Activated naive CD4-positive, alpha-beta T cell treated with anti-CD3 and anti-CD28 coated beads, Interleukin-2, amount 10 ng/mL, durations not matched to agents 7 days and 5 days (primary cell): ENCODE measurements at regions not wholly inside any gene's neighbourhood (a gene's known extent, or its start where the extent isn't known, plus 50 kb on each side); places are given as distances from the start of the nearest gene placed in this dataset.
"Not testable (repeated sequence)": the region's sequence is repeated elsewhere in the genome, so short reads cannot be mapped to it uniquely, and the experiment has no call there.

Experiments
- CTCF ChIA-PET: fragments of 350-600 bp; sonication (Branson Sonifier 250); formaldehyde crosslinking; loops from one replicate; lab custom pipeline; 2021; ENCODE audit warnings: antibody characterized with exemption; lab: Charles Lee
- DNase-seq: peaks from one replicate; pipeline ENCODE4 v3.0.0-alpha.2; 2020
- H3K27ac Mint-ChIP-seq: one replicate; pipeline ENCODE4 v1.8.0; 2021; ENCODE audit warnings: mild to moderate bottlenecking, moderate library complexity, mixed read lengths
- H3K27me3 Mint-ChIP-seq: one replicate; pipeline ENCODE4 v1.8.0; 2021; ENCODE audit warnings: mild to moderate bottlenecking, mixed read lengths
- H3K36me3 Mint-ChIP-seq: one replicate; pipeline ENCODE4 v1.8.0; 2021; ENCODE audit warnings: mixed read lengths
- H3K4me1 Mint-ChIP-seq: one replicate; pipeline ENCODE4 v1.8.0; 2021; ENCODE audit warnings: mixed read lengths
- H3K4me3 Mint-ChIP-seq: one replicate; pipeline ENCODE4 v1.8.0; 2021; ENCODE audit warnings: mild to moderate bottlenecking, moderate library complexity, mixed read lengths
- H3K9me3 Mint-ChIP-seq: one replicate; pipeline ENCODE4 v1.8.0; 2021; ENCODE audit warnings: mixed read lengths

- Mint-ChIP-seq H3K27me3 (no peaks in the 10 kb centered on the region), H3K36me3 (no peaks in the 10 kb centered on the region), H3K27ac (no peak overlapping the region), H3K9me3 (peaks cover 2% of the 10 kb centered on the region), H3K4me3 (no peak overlapping the region), H3K4me1 (no peaks in the 10 kb centered on the region)
- no peak for DNase-seq
- CTCF ChIA-PET, result no interaction called here
These were observed 322.8 kb downstream of the SEC16B start for GRCh38 chr1:177646757-177647730.

DNA sequence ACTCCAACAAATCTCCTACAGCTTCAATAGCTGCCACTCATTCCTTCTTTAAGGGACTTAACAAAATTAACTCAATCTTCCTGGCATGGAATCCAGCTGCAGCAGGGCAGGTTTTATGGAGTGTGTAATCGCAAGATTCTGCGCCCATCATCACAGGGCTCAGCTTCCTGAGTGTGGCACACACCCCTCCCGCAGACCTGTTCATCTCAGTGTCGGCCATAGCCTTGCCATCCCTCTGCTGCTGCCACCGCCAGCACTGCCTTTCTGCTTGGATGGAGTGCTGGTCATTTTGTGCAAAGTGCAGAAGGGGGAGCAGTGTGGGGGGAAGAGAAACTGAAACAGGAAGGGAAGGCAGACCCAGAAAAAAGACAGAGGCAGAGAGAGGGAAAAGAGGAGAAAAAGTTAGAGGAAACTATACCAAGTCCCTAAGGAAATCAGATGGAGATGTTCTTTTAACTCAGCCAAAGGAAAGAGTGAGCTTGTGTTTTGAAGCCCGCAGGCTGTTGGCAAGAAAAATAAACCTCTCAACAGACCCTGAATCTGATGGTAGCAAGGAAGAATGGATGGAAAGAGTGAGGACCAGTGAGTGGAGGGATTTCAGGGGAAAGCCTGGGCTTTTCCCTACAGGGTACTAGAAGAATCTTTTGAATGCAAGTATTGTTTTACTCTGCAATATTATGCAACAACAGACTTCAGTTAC is 324.2 kb downstream of the SEC16B start:
- H3K4me3 Mint-ChIP-seq, result no peak overlapping the region
- no peak for DNase-seq
- CTCF ChIA-PET, result no interaction called here
- H3K27ac Mint-ChIP-seq, result no peak overlapping the region
- H3K9me3 Mint-ChIP-seq, result peaks cover 2% of the 10 kb centered on the region
- H3K4me1 Mint-ChIP-seq, result no peaks in the 10 kb centered on the region
- no peaks in the 10 kb centered on the region for H3K36me3 Mint-ChIP-seq
- H3K27me3 Mint-ChIP-seq, result no peaks in the 10 kb centered on the region

GRCh38 chr1:177640687-177641086 is 329.2 kb downstream of the SEC16B start:
- Mint-ChIP-seq H3K4me3 (no peak overlapping the region), H3K9me3 (no peaks in the 10 kb centered on the region), H3K36me3 (no peaks in the 10 kb centered on the region), H3K4me1 (no peaks in the 10 kb centered on the region), H3K27ac (no peak overlapping the region), H3K27me3 (no peaks in the 10 kb centered on the region)
- CTCF ChIA-PET, result no interaction called here
- DNase-seq, result no peak

DNA sequence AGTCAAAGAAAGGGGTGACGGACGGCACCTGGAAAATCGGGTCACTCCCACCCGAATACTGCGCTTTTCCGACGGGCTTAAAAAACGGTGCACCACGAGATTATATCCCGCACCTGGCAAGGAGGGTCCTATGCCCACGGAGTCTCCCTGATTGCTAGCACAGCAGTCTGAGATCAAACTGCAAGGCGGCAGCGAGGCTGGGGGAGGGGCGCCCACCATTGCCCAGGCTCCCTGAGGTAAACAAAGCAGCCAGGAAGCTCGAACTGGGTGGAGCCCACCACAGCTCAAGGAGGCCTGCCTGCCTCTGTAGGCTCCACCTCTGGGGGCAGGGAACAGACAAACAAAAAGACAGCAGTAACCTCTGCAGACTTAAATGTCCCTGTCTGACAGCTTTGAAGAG is 335.7 kb downstream of the SEC16B start:
- H3K27ac Mint-ChIP-seq, CTCF ChIA-PET, H3K4me3 Mint-ChIP-seq, H3K9me3 Mint-ChIP-seq, DNase-seq, H3K27me3 Mint-ChIP-seq, H3K4me1 Mint-ChIP-seq, H3K36me3 Mint-ChIP-seq: not testable (repeated sequence)

DNA sequence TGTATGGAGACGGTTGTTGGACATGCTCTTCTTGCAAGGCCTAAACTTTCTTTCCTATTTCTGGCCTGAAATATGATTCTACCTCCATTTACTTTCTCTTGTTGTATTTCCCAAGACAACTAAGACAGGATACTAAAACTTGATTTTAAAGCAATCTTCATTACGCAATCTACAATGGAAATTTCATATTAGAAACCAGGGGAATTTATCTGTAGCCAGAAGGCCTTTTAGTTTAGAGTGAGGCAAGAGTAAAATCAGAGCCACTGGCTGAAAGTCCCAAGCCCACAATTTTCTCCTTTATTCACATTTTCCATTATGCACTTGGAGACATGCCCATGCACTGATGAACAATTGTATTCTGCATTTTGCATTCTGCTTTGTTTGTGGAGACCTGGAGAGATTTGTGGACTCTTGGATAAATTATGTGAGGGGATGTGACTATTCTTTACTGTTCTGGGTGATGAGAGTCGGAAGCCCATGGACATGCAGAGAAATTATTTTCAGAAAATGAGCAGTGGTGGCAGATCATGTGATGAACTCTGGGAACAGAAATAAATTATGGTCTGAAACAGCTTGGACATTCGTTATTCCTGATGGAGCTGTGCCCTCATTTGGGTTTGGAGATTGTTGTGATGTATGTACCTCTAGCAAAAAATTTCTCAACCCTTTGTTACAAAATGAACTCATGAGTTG is 336.8 kb downstream of the SEC16B start:
- DNase-seq, result no peak
- Mint-ChIP-seq H3K4me3 (no peak overlapping the region), H3K27me3 (no peaks in the 10 kb centered on the region), H3K36me3 (no peaks in the 10 kb centered on the region), H3K27ac (no peak overlapping the region), H3K9me3 (peaks cover 4% of the 10 kb centered on the region), H3K4me1 (no peaks in the 10 kb centered on the region)
- CTCF ChIA-PET, result interaction anchor here (1.1 kb wide), 1 partner anchor 172 kb away, joined by 3 read pairs; no protein-coding TSS in a partner anchor

- no peak for DNase-seq
- CTCF ChIA-PET, result no interaction called here
- H3K4me3 Mint-ChIP-seq, result no peak overlapping the region
These were observed 338.1 kb downstream of the SEC16B start for GRCh38 chr1:177631770-177632169.

GRCh38 chr1:177629526-177629925 is 340.3 kb downstream of the SEC16B start:
- Mint-ChIP-seq H3K4me3 (no peak overlapping the region), H3K27ac (no peak overlapping the region)
- DNase-seq, result no peak

More at GRCh38 chr1:177631770-177632169, 338.1 kb downstream of the SEC16B start:
- H3K36me3 Mint-ChIP-seq, result no peaks in the 10 kb centered on the region
- peaks cover 6% of the 10 kb centered on the region for H3K9me3 Mint-ChIP-seq
- no peak overlapping the region for H3K27ac Mint-ChIP-seq
- no peaks in the 10 kb centered on the region for H3K27me3 Mint-ChIP-seq
- no peaks in the 10 kb centered on the region for H3K4me1 Mint-ChIP-seq

DNA sequence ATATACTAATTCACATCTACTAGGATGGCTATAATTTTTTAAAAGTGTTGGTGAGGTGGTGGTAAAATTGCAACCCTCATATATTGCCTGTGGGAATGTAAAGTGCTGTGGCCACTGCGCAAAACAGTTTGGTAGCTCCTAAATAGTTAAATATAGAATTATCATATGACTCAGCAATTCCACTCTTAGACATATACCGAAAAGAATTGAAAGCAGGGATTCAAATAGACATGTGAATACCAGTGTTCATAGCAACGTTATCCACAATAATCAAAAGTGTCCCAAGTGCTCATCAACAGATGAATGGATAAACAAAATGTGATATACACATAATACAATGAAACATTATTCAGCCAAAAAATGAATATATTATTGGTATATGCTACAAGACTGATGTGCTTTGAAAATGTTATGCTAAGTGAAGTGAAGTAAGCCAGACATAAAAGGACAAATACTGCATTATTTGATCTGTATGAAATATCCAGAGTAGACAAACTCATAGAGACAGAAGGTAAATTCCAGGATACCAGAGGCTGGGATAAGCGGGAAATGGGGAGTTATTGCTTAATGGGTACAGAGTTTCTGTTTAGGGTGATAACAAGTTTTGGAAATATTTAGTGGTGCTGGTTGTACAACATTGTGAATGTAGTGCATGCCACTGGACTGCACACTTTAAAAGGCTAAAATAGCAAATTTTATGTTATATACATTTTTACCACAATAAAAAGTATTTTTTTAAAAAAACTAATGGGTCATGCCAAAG is 342.5 kb downstream of the SEC16B start:
- Mint-ChIP-seq H3K36me3 (no peaks in the 10 kb centered on the region), H3K9me3 (peaks cover 3% of the 10 kb centered on the region), H3K27me3 (no peaks in the 10 kb centered on the region), H3K4me1 (no peaks in the 10 kb centered on the region), H3K27ac (no peak overlapping the region), H3K4me3 (no peak overlapping the region)
- DNase-seq, result no peak
- CTCF ChIA-PET, result no interaction called here

More at GRCh38 chr1:177629526-177629925, 340.3 kb downstream of the SEC16B start:
- H3K9me3 Mint-ChIP-seq, result peaks cover 6% of the 10 kb centered on the region
- H3K36me3 Mint-ChIP-seq, result no peaks in the 10 kb centered on the region
- H3K4me1 Mint-ChIP-seq, result no peaks in the 10 kb centered on the region
- CTCF ChIA-PET, result no interaction called here
- no peaks in the 10 kb centered on the region for H3K27me3 Mint-ChIP-seq

GRCh38 chr1:177620636-177621190 is 349.1 kb downstream of the SEC16B start:
- Mint-ChIP-seq H3K4me1 (no peaks in the 10 kb centered on the region), H3K27me3 (no peaks in the 10 kb centered on the region), H3K4me3 (no peak overlapping the region), H3K9me3 (peaks cover 2% of the 10 kb centered on the region), H3K36me3 (no peaks in the 10 kb centered on the region), H3K27ac (no peak overlapping the region)
- no peak for DNase-seq
- CTCF ChIA-PET, result no interaction called here

GRCh38 chr1:177615251-177615650 is 354.6 kb downstream of the SEC16B start:
- no peaks in the 10 kb centered on the region for H3K9me3 Mint-ChIP-seq
- CTCF ChIA-PET, result no interaction called here

GRCh38 chr1:177611402-177611801 is 358.5 kb downstream of the SEC16B start:
- CTCF ChIA-PET, result no interaction called here
- Mint-ChIP-seq H3K9me3 (no peaks in the 10 kb centered on the region), H3K27me3 (no peaks in the 10 kb centered on the region), H3K4me1 (no peaks in the 10 kb centered on the region), H3K36me3 (no peaks in the 10 kb centered on the region), H3K27ac (no peak overlapping the region), H3K4me3 (no peak overlapping the region)
- no peak for DNase-seq

More at GRCh38 chr1:177615251-177615650, 354.6 kb downstream of the SEC16B start:
- no peak overlapping the region for H3K27ac Mint-ChIP-seq
- no peaks in the 10 kb centered on the region for H3K4me1 Mint-ChIP-seq
- H3K36me3 Mint-ChIP-seq, result no peaks in the 10 kb centered on the region
- H3K4me3 Mint-ChIP-seq, result no peak overlapping the region
- DNase-seq, result no peak
- H3K27me3 Mint-ChIP-seq, result no peaks in the 10 kb centered on the region

DNA sequence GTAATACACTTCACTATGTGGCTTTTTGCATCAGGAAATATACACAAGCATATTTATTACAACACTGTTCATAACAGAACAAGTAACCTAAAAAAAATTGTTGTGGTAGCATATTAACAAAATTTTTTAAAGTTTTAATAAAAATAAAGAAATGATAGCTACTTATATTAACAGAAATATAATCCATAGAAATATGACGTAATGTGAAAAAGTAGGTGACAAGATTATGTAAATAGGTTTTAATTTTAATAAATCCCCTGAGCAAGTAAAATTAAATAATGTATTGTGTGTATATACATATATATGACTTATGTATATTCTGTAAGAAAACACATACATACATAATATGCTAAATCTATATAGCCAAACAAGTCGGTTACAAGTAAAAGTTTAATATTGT is 359.9 kb downstream of the SEC16B start:
- DNase-seq, result no peak
- Mint-ChIP-seq H3K4me3 (no peak overlapping the region), H3K36me3 (no peaks in the 10 kb centered on the region), H3K4me1 (no peaks in the 10 kb centered on the region), H3K9me3 (peaks cover 3% of the 10 kb centered on the region), H3K27me3 (no peaks in the 10 kb centered on the region), H3K27ac (no peak overlapping the region)
- CTCF ChIA-PET, result no interaction called here

- Mint-ChIP-seq H3K4me3 (no peak overlapping the region), H3K36me3 (no peaks in the 10 kb centered on the region), H3K9me3 (peaks cover 5% of the 10 kb centered on the region), H3K27me3 (no peaks in the 10 kb centered on the region), H3K4me1 (no peaks in the 10 kb centered on the region), H3K27ac (no peak overlapping the region)
- no peak for DNase-seq
- CTCF ChIA-PET, result no interaction called here
These were observed 368.9 kb downstream of the SEC16B start for GRCh38 chr1:177600936-177601335.
